ENCODE measurements at regions not wholly inside any gene's neighbourhood (a gene's known extent, or its start where the extent isn't known, plus 50 kb on each side); places are given as distances from the start of the nearest gene placed in this dataset.

DNA sequence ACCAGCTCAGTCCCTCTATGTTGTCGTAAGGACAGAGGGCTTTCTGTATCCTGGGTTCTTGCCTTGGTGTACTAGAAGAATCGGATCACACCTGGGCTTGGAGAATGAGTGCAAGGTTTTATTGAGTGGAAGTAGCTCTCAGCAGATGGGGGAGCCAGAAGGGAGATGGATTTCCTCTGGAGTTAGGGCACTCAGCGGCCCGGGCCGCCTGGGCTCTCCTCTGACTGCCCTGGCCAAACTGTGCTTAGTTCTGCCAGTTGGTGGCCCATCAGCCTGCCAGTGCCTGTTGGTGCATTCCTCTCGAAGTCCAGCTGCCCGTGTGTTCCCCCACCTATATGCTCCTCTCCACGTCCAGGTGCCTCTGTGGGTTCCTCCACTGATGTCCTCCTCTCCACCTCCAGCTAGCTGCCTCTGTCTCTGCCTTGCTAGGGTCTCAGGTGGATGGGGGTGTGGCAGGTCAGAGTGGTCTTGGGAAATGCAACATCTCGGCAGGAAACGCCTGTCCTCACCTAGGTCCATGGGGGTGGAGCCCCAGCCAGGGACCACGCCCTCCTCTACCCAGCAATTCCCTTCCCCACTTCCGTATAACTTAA lies 148.6 kb downstream of the PPP1R3A start:
- TF ChIP-seq, protein P1, sequence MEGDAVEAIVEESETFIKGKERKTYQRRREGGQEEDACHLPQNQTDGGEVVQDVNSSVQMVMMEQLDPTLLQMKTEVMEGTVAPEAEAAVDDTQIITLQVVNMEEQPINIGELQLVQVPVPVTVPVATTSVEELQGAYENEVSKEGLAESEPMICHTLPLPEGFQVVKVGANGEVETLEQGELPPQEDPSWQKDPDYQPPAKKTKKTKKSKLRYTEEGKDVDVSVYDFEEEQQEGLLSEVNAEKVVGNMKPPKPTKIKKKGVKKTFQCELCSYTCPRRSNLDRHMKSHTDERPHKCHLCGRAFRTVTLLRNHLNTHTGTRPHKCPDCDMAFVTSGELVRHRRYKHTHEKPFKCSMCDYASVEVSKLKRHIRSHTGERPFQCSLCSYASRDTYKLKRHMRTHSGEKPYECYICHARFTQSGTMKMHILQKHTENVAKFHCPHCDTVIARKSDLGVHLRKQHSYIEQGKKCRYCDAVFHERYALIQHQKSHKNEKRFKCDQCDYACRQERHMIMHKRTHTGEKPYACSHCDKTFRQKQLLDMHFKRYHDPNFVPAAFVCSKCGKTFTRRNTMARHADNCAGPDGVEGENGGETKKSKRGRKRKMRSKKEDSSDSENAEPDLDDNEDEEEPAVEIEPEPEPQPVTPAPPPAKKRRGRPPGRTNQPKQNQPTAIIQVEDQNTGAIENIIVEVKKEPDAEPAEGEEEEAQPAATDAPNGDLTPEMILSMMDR (IDR thresholded peaks at IDR 0.05) = no peak

DNA sequence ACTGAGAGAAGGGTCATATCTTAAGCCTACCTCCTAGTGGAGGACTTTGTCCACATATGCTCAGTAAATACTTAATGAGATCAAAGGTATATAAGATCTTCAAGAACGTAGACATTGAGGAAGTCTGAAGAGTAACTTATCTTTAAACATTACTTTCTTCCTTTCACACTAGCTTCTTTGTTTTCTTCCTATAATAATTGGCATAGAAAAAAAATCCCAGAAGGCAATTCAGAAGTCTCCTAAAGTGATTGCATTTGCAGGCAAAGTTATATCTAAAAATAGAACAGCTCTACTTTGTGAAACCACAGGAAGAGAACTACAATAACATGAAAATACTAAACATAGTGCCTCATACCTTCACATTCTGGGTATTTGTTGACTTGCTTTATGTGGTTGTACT lies 150.4 kb downstream of the PPP1R3A start:
- Histone ChIP-seq H2AFZ (ENCODE audit: insufficient read depth, low read depth, low read length, poor library complexity, severe bottlenecking) (no peak overlapping the region), H3K4me2 (replicated peaks; ENCODE audit: extremely low read depth, low read length, poor library complexity, severe bottlenecking) (no peak overlapping the region), H4K20me1 (ENCODE audit: insufficient read depth, low read length) (no peaks in the 10 kb centered on the region), H3K9me3 (replicated peaks in 1 of 2; ENCODE audit: control insufficient read depth in 1 of 2, insufficient read depth in 1 of 2, low read length in 2 of 2) (no peaks in the 10 kb centered on the region), H3K36me3 (replicated peaks in 1 of 2; ENCODE audit: control insufficient read depth in 1 of 2, insufficient read depth in 2 of 2, low read length in 2 of 2) (no peaks in the 10 kb centered on the region), H3K9ac (ENCODE audit: insufficient read depth, low read length, poor library complexity, severe bottlenecking) (no peak overlapping the region), H3K27me3 (ENCODE audit: control insufficient read depth in 2 of 2, insufficient read depth in 2 of 2, low read length in 2 of 2) (no peaks in the 10 kb centered on the region), H3K4me1 (ENCODE audit: control insufficient read depth in 1 of 2, insufficient read depth in 2 of 2, low read length in 2 of 2) (no peaks in the 10 kb centered on the region), H3K4me3 (replicated peaks in 1 of 3; ENCODE audit: low read depth in 2 of 3, low read length in 3 of 3) (no peak overlapping the region), H3K27ac (ENCODE audit: low read depth in 1 of 2, low read length in 2 of 2) (no peak overlapping the region), H3K79me2 (ENCODE audit: insufficient read depth, low read length) (no peaks in the 10 kb centered on the region)
- DNase-seq = no peak
- WGBS (ENCODE audit: insufficient coverage) = no CpG with 5 or more reads among the region's 1 CpG
- Mint-ChIP-seq H3K27me3 (ENCODE audit: low read depth in 3 of 3) (peaks cover 0 to 2% (median 0%) of the 10 kb centered on the region in 3 donors), H3K4me3 (no peak overlapping the region), H3K4me1 (peaks cover 9% of the 10 kb centered on the region), H3K27ac (no peak overlapping the region), H3K36me3 (no peaks in the 10 kb centered on the region), H3K9me3 (peaks cover 0 to 2% (median 0%) of the 10 kb centered on the region in 7 donors)
- TF ChIP-seq, protein P1 (IDR thresholded peaks at IDR 0.05) = no peak
- intact Hi-C loops (cut with micrococcal nuclease) = no loop called here

More for the DNA sequence above, 148.6 kb downstream of the PPP1R3A start:
- Histone ChIP-seq H4K20me1 (ENCODE audit: insufficient read depth, low read length) (no peaks in the 10 kb centered on the region), H3K9me3 (replicated peaks in 1 of 2; ENCODE audit: control insufficient read depth in 1 of 2, insufficient read depth in 1 of 2, low read length in 2 of 2) (no peaks in the 10 kb centered on the region), H3K36me3 (replicated peaks in 1 of 2; ENCODE audit: control insufficient read depth in 1 of 2, insufficient read depth in 2 of 2, low read length in 2 of 2) (no peaks in the 10 kb centered on the region), H3K4me2 (replicated peaks; ENCODE audit: extremely low read depth, low read length, poor library complexity, severe bottlenecking) (no peak overlapping the region), H3K4me1 (ENCODE audit: control insufficient read depth in 1 of 2, insufficient read depth in 2 of 2, low read length in 2 of 2) (no peaks in the 10 kb centered on the region), H2AFZ (ENCODE audit: insufficient read depth, low read depth, low read length, poor library complexity, severe bottlenecking) (no peak overlapping the region), H3K9ac (ENCODE audit: insufficient read depth, low read length, poor library complexity, severe bottlenecking) (no peak overlapping the region), H3K27ac (ENCODE audit: low read depth in 1 of 2, low read length in 2 of 2) (no peak overlapping the region), H3K4me3 (replicated peaks in 1 of 3; ENCODE audit: low read depth in 2 of 3, low read length in 3 of 3) (no peak overlapping the region), H3K27me3 (ENCODE audit: control insufficient read depth in 2 of 2, insufficient read depth in 2 of 2, low read length in 2 of 2) (no peaks in the 10 kb centered on the region), H3K79me2 (ENCODE audit: insufficient read depth, low read length) (no peaks in the 10 kb centered on the region)
- Mint-ChIP-seq H3K27ac (no peak overlapping the region), H3K4me3 (no peak overlapping the region), H3K27me3 (ENCODE audit: low read depth in 3 of 3) (peaks cover 0 to 2% (median 0%) of the 10 kb centered on the region in 3 donors), H3K36me3 (no peaks in the 10 kb centered on the region), H3K4me1 (peaks cover 12% of the 10 kb centered on the region), H3K9me3 (peaks cover 0 to 2% (median 0%) of the 10 kb centered on the region in 7 donors)
- WGBS (ENCODE audit: insufficient coverage) = 92% methylated on average over 10 of the region's 12 CpGs
- DNase-seq = no peak
- intact Hi-C loops (cut with micrococcal nuclease) = no loop called here

All from CD14-positive monocyte (primary cell).